Pancreas (tissue), 10 donors: ENCODE measurements at regions not wholly inside any gene's neighbourhood (a gene's known extent, or its start where the extent isn't known, plus 50 kb on each side); places are given as distances from the start of the nearest gene placed in this dataset.

Experiments used
- ATAC-seq, 4 donors: fragments of 200-7000 bp; cut with Tn5 transposase; one replicate each; pipeline versions ENCODE4 v1.8.0 to v1.9.1; 2020; ENCODE audit warnings: mild to moderate bottlenecking in 4 of 4, moderate library complexity in 4 of 4
- DNase-seq, 6 donors: peaks; one replicate each; pipeline ENCODE4 v3.0.0-alpha.2; 2020
- FAIRE-seq: peaks from 2 replicates; lab custom pipeline; 2012; peaks lifted over from hg19 to GRCh38; lab: Jason Lieb, UNC
- H3K27ac ChIP-seq, 4 donors: fragments of 200-600 bp; sonication (generic); 1 replicate in 3 of 4; 2 replicates in 1 of 4; pipeline versions ENCODE4 v1.5.0 to v1.8.0; 2020
- H3K27me3 ChIP-seq, 4 donors: fragments of 200-600 bp; one replicate each; pipeline ENCODE4 v1.8.0; 2021
- H3K36me3 ChIP-seq, 3 donors: fragments of 200-600 bp; sonication (generic) in 1 of 3; one replicate each; pipeline versions ENCODE4 v1.5.0 to v1.8.0; 2020 to 2021
- H3K4me1 ChIP-seq, 3 donors: fragments of 200-600 bp; one replicate each; pipeline ENCODE4 v1.8.0; 2021
- H3K4me3 ChIP-seq, 4 donors: fragments of 200-600 bp; sonication (generic) in 2 of 4; one replicate each; pipeline versions ENCODE4 v1.5.0 to v1.8.0; 2020 to 2021
- H3K9me3 ChIP-seq, 4 donors: fragments of 200-600 bp; one replicate each; pipeline ENCODE4 v1.8.0; 2021
- CTCF ChIP-seq, 4 donors: fragments of 200-600 bp; sonication (generic) in 3 of 4; IDR thresholded peaks; one replicate each; pipeline versions ENCODE4 v1.5.0 to v1.8.0; 2021; ENCODE audit warnings: antibody characterized with exemption in 4 of 4
- WGBS, 2 donors: extraction: QIAGEN DNeasy Blood & Tissue Kit; methylation state at CpG; one replicate each; pipeline ENCODE4 v1.1.7; 2013; 5-methylcytosine and 5-hydroxymethylcytosine counted together
- intact Hi-C, 3 donors: fragments of 100-400 bp; cut with DNase I; formaldehyde crosslinking; loops; one replicate each; pipeline versions ENCODE4 v1.11.1 to v1.14.2; 2022
- donor health status: healthy with polysubstance abuse.
- donor health status: DM: no; HTN: no; CAD: no; lungs with moderate emphysema.
- donor health status: DM: no; HTN: no; CAD: no.
- donor health status: control.
- donor health status: control.
- donor health status: Bipolar disorder and iron deficiency.
- donor health status: DM: yes; HTN: yes; CAD: no.
- donor health status: DM: no; HTN: no; CAD: no.
- donor health status: DM: no; HTN: no; CAD: no.
- donor health status: DM: yes; HTN: yes; CAD: no.

- FAIRE-seq, result no peak
- no peak for DNase-seq
- no peaks in the 10 kb centered on the region for H3K36me3 ChIP-seq
- H3K9me3 ChIP-seq, result no peaks in the 10 kb centered on the region
- no peaks in the 10 kb centered on the region for H3K4me1 ChIP-seq
- 86 to 93% methylated on average over 3 of the region's 3 CpGs for WGBS, 2 donors
- no peaks in the 10 kb centered on the region for H3K27me3 ChIP-seq
- no peak overlapping the region for H3K27ac ChIP-seq
- H3K4me3 ChIP-seq, result no peak overlapping the region
- ATAC-seq, result no peak
- TF ChIP-seq CTCF (IDR thresholded peaks at IDR 0.05), result no peak
- intact Hi-C loops, result no loop called here
Observed at GRCh38 chr5:66538531-66538930, 57.7 kb upstream of the MAST4 start.

GRCh38 chr5:66540078-66540477 lies 56.1 kb upstream of the MAST4 start:
- no peaks in the 10 kb centered on the region for H3K9me3 ChIP-seq
- DNase-seq (no peak), ATAC-seq (no peak), FAIRE-seq (no peak)
- no peaks in the 10 kb centered on the region for H3K27me3 ChIP-seq
- WGBS, 2 donors, result 67 to 70% methylated on average over 2 of the region's 2 CpGs
- no peak for TF ChIP-seq CTCF (IDR thresholded peaks at IDR 0.05)
- no peaks in the 10 kb centered on the region for H3K4me1 ChIP-seq
- intact Hi-C loops, result no loop called here
- no peak overlapping the region for H3K4me3 ChIP-seq
- H3K27ac ChIP-seq, result no peak overlapping the region
- H3K36me3 ChIP-seq, result no peaks in the 10 kb centered on the region

- Histone ChIP-seq H3K36me3 (no peaks in the 10 kb centered on the region), H3K27me3 (no peaks in the 10 kb centered on the region), H3K27ac (no peak overlapping the region), H3K4me3 (no peak overlapping the region), H3K4me1 (no peaks in the 10 kb centered on the region), H3K9me3 (no peaks in the 10 kb centered on the region)
- intact Hi-C loops, result no loop called here
- TF ChIP-seq CTCF (IDR thresholded peaks at IDR 0.05), result no peak
- ATAC-seq (no peak), FAIRE-seq (no peak), DNase-seq (no peak)
Observed at GRCh38 chr5:66542711-66543110, 53.5 kb upstream of the MAST4 start.
